Astrocyte (in vitro differentiated cells and primary cell): ENCODE measurements at regions not wholly inside any gene's neighbourhood (a gene's known extent, or its start where the extent isn't known, plus 50 kb on each side); places are given as distances from the start of the nearest gene placed in this dataset.

ENCODE experiments used
- DNase-seq: peaks from one replicate; pipeline ENCODE4 v3.0.0-alpha.2; 2010; ENCODE audit warnings: low read depth
- FAIRE-seq: peaks from 2 replicates; lab custom pipeline; 2011; peaks lifted over from hg19 to GRCh38; lab: Jason Lieb, UNC
- H2AFZ ChIP-seq: 2 replicates; pipeline ENCODE4 v1.6.0; 2012; ENCODE audit warnings: low read depth, low read length, inconsistent platforms
- H3K27ac ChIP-seq: 2 replicates; pipeline ENCODE4 v1.5.1; 2011; ENCODE audit warnings: low read depth, low read length, inconsistent platforms
- H3K27me3 ChIP-seq: 2 replicates; pipeline ENCODE4 v1.6.0; 2011; ENCODE audit warnings: low read length, inconsistent platforms; ENCODE audit not compliant: insufficient read depth
- H3K36me3 ChIP-seq: 2 replicates; pipeline ENCODE4 v1.5.1; 2011; ENCODE audit warnings: low read length, inconsistent platforms; ENCODE audit not compliant: insufficient read depth
- H3K4me1 ChIP-seq: 2 replicates; pipeline ENCODE4 v1.5.1; 2011; ENCODE audit warnings: low read length, inconsistent platforms; ENCODE audit not compliant: insufficient read depth
- H3K4me2 ChIP-seq: 2 replicates; pipeline ENCODE4 v1.6.0; 2012; ENCODE audit warnings: low read length, inconsistent platforms
- H3K4me3 ChIP-seq: 2 replicates; pipeline ENCODE4 v1.5.1; 2011; ENCODE audit warnings: low read depth, mild to moderate bottlenecking, low read length, inconsistent platforms; ENCODE audit not compliant: insufficient read depth
- H3K79me2 ChIP-seq: 2 replicates; pipeline ENCODE4 v1.6.0; 2012; ENCODE audit warnings: mild to moderate bottlenecking, low read length, inconsistent platforms; ENCODE audit not compliant: insufficient read depth
- H3K9ac ChIP-seq: 2 replicates; pipeline ENCODE4 v1.6.0; 2012; ENCODE audit warnings: mild to moderate bottlenecking, low read length, inconsistent platforms
- H3K9me3 ChIP-seq: 2 replicates; pipeline ENCODE4 v1.5.1; 2012; ENCODE audit warnings: low read depth, mild to moderate bottlenecking, low read length, inconsistent platforms; ENCODE audit not compliant: insufficient read depth
- H4K20me1 ChIP-seq: 2 replicates; pipeline ENCODE4 v1.6.0; 2012; ENCODE audit warnings: low read length, inconsistent platforms; ENCODE audit not compliant: insufficient read depth
- H3K27ac Mint-ChIP-seq: one replicate; pipeline ENCODE4 v1.8.0; 2021; ENCODE audit warnings: mild to moderate bottlenecking, mixed read lengths; ENCODE audit not compliant: unreplicated experiment
- H3K27me3 Mint-ChIP-seq: one replicate; pipeline ENCODE4 v1.8.0; 2021; ENCODE audit warnings: low read depth, mixed read lengths; ENCODE audit not compliant: unreplicated experiment
- H3K36me3 Mint-ChIP-seq: one replicate; pipeline ENCODE4 v1.8.0; 2021; ENCODE audit warnings: low read depth, mixed read lengths; ENCODE audit not compliant: unreplicated experiment
- H3K4me1 Mint-ChIP-seq: one replicate; pipeline ENCODE4 v1.8.0; 2021; ENCODE audit warnings: low read depth, mixed read lengths; ENCODE audit not compliant: unreplicated experiment
- H3K4me3 Mint-ChIP-seq: one replicate; pipeline ENCODE4 v1.8.0; 2021; ENCODE audit warnings: mild to moderate bottlenecking, moderate library complexity, mixed read lengths; ENCODE audit not compliant: unreplicated experiment
- H3K9me3 Mint-ChIP-seq: one replicate; pipeline ENCODE4 v1.8.0; 2021; ENCODE audit warnings: mild to moderate bottlenecking, mixed read lengths; ENCODE audit not compliant: unreplicated experiment
- EZH2 ChIP-seq: IDR thresholded peaks from 2 replicates; pipeline ENCODE4 v1.6.1; 2012; ENCODE audit warnings: mild to moderate bottlenecking, low read length, inconsistent platforms; ENCODE audit not compliant: insufficient read depth
- TF ChIP-seq, protein P1 (sequence below): IDR thresholded peaks from 2 replicates; pipeline ENCODE4 v1.5.1; 2011; ENCODE audit warnings: low read depth, mild to moderate bottlenecking, inconsistent platforms, low read length, moderate library complexity; ENCODE audit not compliant: insufficient read depth

DNA sequence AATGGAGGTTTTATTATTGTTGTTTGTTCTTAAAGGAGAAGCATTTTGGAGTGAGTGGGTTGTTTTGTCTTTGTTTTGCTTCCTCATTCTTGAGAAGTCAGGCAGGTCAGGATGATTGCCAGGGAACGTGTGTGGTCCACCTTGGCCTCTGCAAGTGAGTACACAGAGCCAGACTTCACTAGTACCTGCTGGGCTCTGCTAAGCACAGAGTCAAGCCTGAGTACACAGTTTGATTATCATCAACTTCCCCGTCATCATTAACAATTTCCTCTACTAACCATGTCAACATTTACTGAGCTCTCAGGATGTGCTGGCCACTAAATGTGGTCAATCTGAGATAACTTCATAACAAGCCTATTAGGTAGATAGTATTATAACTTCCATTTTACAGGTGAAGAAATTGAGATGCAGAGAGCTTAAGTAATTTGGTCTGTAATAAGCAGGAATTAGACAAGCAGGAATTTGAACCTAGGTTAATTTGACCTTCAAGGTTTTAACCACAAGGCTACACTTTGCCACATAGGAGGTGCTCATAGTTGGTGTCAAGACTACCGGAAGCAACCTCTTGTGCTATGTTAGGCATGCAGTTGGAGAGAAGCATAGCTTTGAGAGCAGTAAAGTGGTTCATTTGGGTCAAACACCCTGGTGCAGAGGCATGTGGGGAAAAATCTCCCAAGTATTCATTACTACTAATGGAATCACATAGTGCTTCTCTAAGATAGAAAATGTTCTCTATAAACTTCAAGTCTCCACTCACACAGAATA, 178.3 kb downstream of the NUAK1 start:
- TF ChIP-seq EZH2: no peak
- TF ChIP-seq, protein P1, sequence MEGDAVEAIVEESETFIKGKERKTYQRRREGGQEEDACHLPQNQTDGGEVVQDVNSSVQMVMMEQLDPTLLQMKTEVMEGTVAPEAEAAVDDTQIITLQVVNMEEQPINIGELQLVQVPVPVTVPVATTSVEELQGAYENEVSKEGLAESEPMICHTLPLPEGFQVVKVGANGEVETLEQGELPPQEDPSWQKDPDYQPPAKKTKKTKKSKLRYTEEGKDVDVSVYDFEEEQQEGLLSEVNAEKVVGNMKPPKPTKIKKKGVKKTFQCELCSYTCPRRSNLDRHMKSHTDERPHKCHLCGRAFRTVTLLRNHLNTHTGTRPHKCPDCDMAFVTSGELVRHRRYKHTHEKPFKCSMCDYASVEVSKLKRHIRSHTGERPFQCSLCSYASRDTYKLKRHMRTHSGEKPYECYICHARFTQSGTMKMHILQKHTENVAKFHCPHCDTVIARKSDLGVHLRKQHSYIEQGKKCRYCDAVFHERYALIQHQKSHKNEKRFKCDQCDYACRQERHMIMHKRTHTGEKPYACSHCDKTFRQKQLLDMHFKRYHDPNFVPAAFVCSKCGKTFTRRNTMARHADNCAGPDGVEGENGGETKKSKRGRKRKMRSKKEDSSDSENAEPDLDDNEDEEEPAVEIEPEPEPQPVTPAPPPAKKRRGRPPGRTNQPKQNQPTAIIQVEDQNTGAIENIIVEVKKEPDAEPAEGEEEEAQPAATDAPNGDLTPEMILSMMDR: no peak
- Histone ChIP-seq H3K9me3 (no peaks in the 10 kb centered on the region), H2AFZ (no peak overlapping the region), H3K4me1 (peaks cover 11% of the 10 kb centered on the region), H3K4me3 (no peak overlapping the region), H3K27ac (no peak overlapping the region), H3K36me3 (no peaks in the 10 kb centered on the region), H4K20me1 (no peaks in the 10 kb centered on the region), H3K27me3 (no peaks in the 10 kb centered on the region), H3K4me2 (no peak overlapping the region), H3K9ac (no peak overlapping the region), H3K79me2 (no peaks in the 10 kb centered on the region)
- Mint-ChIP-seq H3K4me3 (no peak overlapping the region), H3K27ac (peak overlapping the region; percentile 94), H3K4me1 (peaks cover 51% of the 10 kb centered on the region), H3K27me3 (no peaks in the 10 kb centered on the region), H3K36me3 (no peaks in the 10 kb centered on the region), H3K9me3 (no peaks in the 10 kb centered on the region)
- peak; percentile 47 for FAIRE-seq
- DNase-seq: peak; percentile 86

DNA sequence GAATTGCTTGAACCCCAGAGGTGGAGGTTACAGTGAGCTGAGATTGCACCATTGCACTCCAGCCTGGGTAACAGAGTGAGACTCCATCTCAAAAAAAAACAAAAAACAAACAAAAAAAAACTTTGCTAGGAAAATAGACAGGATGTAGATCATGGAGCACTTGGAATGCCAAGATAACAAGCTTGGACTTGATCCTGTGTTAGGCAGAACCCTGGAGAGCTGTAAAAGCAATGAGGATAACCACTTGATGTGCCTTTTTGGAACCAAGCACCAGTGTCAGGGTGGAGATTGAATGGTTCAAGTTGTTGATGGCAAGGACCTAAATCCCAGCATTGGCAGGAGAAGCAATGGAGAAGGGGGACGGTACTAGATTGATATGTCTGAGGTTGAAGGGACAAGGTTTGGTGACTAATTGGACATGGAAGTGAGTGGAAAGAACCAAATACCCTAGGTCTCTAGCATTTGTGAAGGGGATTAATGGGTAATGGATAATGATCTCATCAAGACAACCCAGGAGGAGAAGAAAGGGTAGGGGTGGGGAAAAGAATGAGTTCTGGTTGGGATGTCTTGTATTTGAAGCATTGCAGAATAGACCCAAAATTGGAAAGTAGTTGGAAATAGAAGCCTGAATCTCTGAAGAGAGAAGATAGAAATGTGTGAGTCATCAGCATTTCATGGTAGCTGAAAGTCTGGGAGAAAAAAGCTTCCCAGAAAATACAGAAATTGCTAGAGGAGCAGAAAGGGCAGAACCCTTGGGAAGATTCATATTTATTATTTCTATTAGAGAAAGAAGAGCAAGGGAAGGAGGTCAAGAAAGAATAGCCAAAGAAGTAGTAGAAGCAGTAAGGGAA, 176.7 kb downstream of the NUAK1 start:
- H3K27me3 ChIP-seq: no peaks in the 10 kb centered on the region
- H3K79me2 ChIP-seq: no peaks in the 10 kb centered on the region
- H3K36me3 ChIP-seq: no peaks in the 10 kb centered on the region
- Mint-ChIP-seq H3K27ac (peak overlapping the region; percentile 82), H3K4me1 (peaks cover 38% of the 10 kb centered on the region), H3K36me3 (no peaks in the 10 kb centered on the region), H3K27me3 (no peaks in the 10 kb centered on the region), H3K9me3 (no peaks in the 10 kb centered on the region), H3K4me3 (peak overlapping the region; percentile 7)
- no peaks in the 10 kb centered on the region for H3K9me3 ChIP-seq
- DNase-seq: peak; percentile 79
- FAIRE-seq: no peak
- H4K20me1 ChIP-seq: no peaks in the 10 kb centered on the region
- no peak overlapping the region for H3K4me2 ChIP-seq
- TF ChIP-seq, protein P1: no peak
- no peak for TF ChIP-seq EZH2
- no peak overlapping the region for H3K27ac ChIP-seq
- no peak overlapping the region for H3K4me3 ChIP-seq
- no peak overlapping the region for H3K9ac ChIP-seq
- H2AFZ ChIP-seq: no peak overlapping the region
- H3K4me1 ChIP-seq: peaks cover 14% of the 10 kb centered on the region
